ENCODE measurements at regions not wholly inside any gene's neighbourhood (a gene's known extent, or its start where the extent isn't known, plus 50 kb on each side); places are given as distances from the start of the nearest gene placed in this dataset.

DNA sequence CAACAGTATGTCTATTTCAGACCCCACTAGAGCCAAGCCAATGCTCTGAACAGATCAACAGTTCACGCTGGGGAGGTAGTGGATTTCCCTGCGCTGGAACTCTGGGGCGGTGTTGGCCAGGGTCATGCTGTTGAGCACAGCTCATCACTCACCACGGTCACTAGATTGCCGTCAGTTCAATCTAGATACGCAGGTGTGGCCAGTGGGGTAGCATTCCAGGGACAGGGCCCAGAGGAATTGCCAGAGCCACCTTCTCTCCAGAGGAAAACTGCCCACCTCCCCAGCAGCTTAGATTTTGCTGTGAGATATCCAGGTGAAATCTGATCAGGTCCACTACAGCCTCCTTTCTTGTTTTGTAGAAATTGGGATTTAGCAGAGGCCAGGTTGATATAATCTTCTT is 101.8 kb downstream of the SOX11 start:
- Mint-ChIP-seq H3K9me3 (peaks cover 11 to 14% of the 10 kb centered on the region in 2 experiments), H3K4me1 (no peaks in the 10 kb centered on the region), H3K4me3 (no peak overlapping the region), H3K27me3 (ENCODE audit: low read depth) (no peaks in the 10 kb centered on the region; the same call in 1 of the 2 replicates), H3K27ac (no peak overlapping the region; a peak in 1 of 7 replicates), H3K36me3 (ENCODE audit: insufficient read depth in 1 of 3, low read depth in 3 of 3) (peaks cover 3 to 8% (median 7%) of the 10 kb centered on the region in 3 experiments)
- H3K56ac ChIP-seq (ENCODE audit: insufficient read length, low read depth, low read length): no peak overlapping the region
- no peak overlapping the region for H4K91ac ChIP-seq (ENCODE audit: insufficient read length, low read depth, low read length)
- H3K14ac ChIP-seq (ENCODE audit: insufficient read depth, low read length): no peak overlapping the region
- no peaks in the 10 kb centered on the region for H3K23me2 ChIP-seq (ENCODE audit: insufficient read length, low read depth, low read length, poor library complexity, severe bottlenecking)
- H3K79me1 ChIP-seq (ENCODE audit: insufficient read depth, low read depth, low read length, poor library complexity, severe bottlenecking): no peaks in the 10 kb centered on the region
- no peak overlapping the region for H3K18ac ChIP-seq (ENCODE audit: insufficient read length, low read depth, low read length)
- WGBS (ENCODE audit: extremely low coverage, insufficient read length, low lambda C conversion rate): no CpG with 5 or more reads among the region's 6 CpGs
- H3K4me2 ChIP-seq (ENCODE audit: insufficient read depth, insufficient read length, low read length): no peak overlapping the region
- no peak overlapping the region for H3K27ac ChIP-seq (ENCODE audit: insufficient read length, low read depth, low read length)
- H2BK12ac ChIP-seq (ENCODE audit: insufficient read length, low read depth, low read length): no peak overlapping the region
- H3K27me3 ChIP-seq (ENCODE audit: insufficient read depth, low read length): no peaks in the 10 kb centered on the region
- H2BK20ac ChIP-seq (ENCODE audit: low read depth, low read length, poor library complexity, severe bottlenecking): no peak overlapping the region
- no peak overlapping the region for H4K8ac ChIP-seq (replicated peaks; ENCODE audit: insufficient read length, low read depth, low read length)
- H2AK5ac ChIP-seq (ENCODE audit: insufficient read length, low read length): no peak overlapping the region
- no peaks in the 10 kb centered on the region for H4K20me1 ChIP-seq (ENCODE audit: control insufficient read depth, insufficient read depth, insufficient read length)
- H3K9me3 ChIP-seq (ENCODE audit: control insufficient read depth, low read depth, low read length): no peaks in the 10 kb centered on the region
- no peak overlapping the region for H3K4ac ChIP-seq (ENCODE audit: low read depth, low read length)
- H3T11ph ChIP-seq (ENCODE audit: low read length): no peak overlapping the region
- H2BK120ac ChIP-seq (ENCODE audit: low read depth, low read length, poor library complexity, severe bottlenecking): no peak overlapping the region
- no peak overlapping the region for H2BK15ac ChIP-seq (ENCODE audit: low read depth, low read length)
- no peak overlapping the region for H2AFZ ChIP-seq (ENCODE audit: low read length)
- TF ChIP-seq, protein P1, sequence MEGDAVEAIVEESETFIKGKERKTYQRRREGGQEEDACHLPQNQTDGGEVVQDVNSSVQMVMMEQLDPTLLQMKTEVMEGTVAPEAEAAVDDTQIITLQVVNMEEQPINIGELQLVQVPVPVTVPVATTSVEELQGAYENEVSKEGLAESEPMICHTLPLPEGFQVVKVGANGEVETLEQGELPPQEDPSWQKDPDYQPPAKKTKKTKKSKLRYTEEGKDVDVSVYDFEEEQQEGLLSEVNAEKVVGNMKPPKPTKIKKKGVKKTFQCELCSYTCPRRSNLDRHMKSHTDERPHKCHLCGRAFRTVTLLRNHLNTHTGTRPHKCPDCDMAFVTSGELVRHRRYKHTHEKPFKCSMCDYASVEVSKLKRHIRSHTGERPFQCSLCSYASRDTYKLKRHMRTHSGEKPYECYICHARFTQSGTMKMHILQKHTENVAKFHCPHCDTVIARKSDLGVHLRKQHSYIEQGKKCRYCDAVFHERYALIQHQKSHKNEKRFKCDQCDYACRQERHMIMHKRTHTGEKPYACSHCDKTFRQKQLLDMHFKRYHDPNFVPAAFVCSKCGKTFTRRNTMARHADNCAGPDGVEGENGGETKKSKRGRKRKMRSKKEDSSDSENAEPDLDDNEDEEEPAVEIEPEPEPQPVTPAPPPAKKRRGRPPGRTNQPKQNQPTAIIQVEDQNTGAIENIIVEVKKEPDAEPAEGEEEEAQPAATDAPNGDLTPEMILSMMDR (conservative IDR thresholded peaks at IDR 0.05): no peak
- no peaks in the 10 kb centered on the region for H3K79me2 ChIP-seq (ENCODE audit: insufficient read depth, low read length)
- no peak overlapping the region for H3K23ac ChIP-seq (ENCODE audit: insufficient read length, low read depth, low read length)
- no peaks in the 10 kb centered on the region for H3K4me1 ChIP-seq (ENCODE audit: insufficient read depth, low read length)
- no peak overlapping the region for H4K5ac ChIP-seq (ENCODE audit: insufficient read length, low read depth, low read length)
- H2BK5ac ChIP-seq (ENCODE audit: insufficient read length, low read length): no peak overlapping the region
- DNase-seq: no peak
- no peak overlapping the region for H3K9ac ChIP-seq (ENCODE audit: extremely low read depth, insufficient read length, low read length)

All from H9 (cell line).